Neuron (in vitro differentiated cells): ENCODE measurements at regions not wholly inside any gene's neighbourhood (a gene's known extent, or its start where the extent isn't known, plus 50 kb on each side); places are given as distances from the start of the nearest gene placed in this dataset.

Experiments used
- H2AFZ ChIP-seq: one replicate; pipeline ENCODE4 v1.6.1; 2013; ENCODE audit warnings: low read depth, mild to moderate bottlenecking, inconsistent platforms, low read length, moderate library complexity
- H3K27me3 ChIP-seq: one replicate; pipeline ENCODE4 v1.6.1; 2013; ENCODE audit warnings: low read length; ENCODE audit not compliant: insufficient read depth
- H3K36me3 ChIP-seq: one replicate; pipeline ENCODE4 v1.6.1; 2013; ENCODE audit warnings: low read length; ENCODE audit not compliant: insufficient read depth
- H3K4me1 ChIP-seq: one replicate; pipeline ENCODE4 v1.6.1; 2013; ENCODE audit warnings: low read length; ENCODE audit not compliant: insufficient read depth
- H3K4me3 ChIP-seq: 2 replicates; pipeline ENCODE4 v1.5.1; 2013; ENCODE audit warnings: mild to moderate bottlenecking, low read length, moderate library complexity
- H3K9me3 ChIP-seq: one replicate; pipeline ENCODE4 v1.6.1; 2013; ENCODE audit warnings: low read length

GRCh38 chr2:15038366-15039364 is 406.1 kb downstream of the LRATD1 start:
- Histone ChIP-seq H3K9me3 (no peaks in the 10 kb centered on the region), H3K4me3 (no peak overlapping the region), H2AFZ (no peak overlapping the region), H3K27me3 (no peaks in the 10 kb centered on the region), H3K4me1 (peaks cover 7% of the 10 kb centered on the region), H3K36me3 (no peaks in the 10 kb centered on the region)

DNA sequence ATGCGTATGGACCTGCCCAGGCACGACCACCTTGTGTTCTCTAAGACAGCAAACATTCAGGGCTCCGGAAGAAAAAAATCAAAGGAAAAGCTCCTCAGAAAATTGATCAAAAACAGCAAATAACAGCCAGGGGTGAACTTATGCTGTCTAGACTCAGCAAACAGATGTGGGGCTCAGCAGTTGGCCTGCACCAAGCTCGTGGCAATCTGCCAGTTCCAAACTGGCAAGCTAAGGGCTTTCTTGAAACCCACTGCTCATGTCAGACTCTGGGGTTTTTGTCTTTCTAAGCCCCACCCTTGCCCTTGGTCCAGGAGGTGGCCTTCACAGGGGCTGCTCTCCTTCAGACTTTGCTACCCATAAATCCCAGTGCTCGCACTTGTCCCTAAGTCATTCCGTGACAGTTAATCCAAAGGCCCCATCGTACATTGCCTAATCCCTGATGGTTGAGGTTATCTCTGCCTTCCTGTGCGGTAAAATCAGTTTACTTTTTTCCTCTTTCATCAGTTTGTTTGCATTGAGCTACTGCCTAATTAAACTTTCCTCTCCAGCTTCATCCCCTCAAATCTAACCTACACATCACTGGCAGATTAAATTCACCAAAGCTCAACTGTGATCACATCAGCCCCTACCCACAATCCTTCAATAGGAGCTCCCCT is 408.0 kb downstream of the LRATD1 start:
- Histone ChIP-seq H3K27me3 (no peaks in the 10 kb centered on the region), H2AFZ (no peak overlapping the region), H3K4me1 (peaks cover 7% of the 10 kb centered on the region), H3K4me3 (no peak overlapping the region), H3K36me3 (no peaks in the 10 kb centered on the region), H3K9me3 (no peaks in the 10 kb centered on the region)

DNA sequence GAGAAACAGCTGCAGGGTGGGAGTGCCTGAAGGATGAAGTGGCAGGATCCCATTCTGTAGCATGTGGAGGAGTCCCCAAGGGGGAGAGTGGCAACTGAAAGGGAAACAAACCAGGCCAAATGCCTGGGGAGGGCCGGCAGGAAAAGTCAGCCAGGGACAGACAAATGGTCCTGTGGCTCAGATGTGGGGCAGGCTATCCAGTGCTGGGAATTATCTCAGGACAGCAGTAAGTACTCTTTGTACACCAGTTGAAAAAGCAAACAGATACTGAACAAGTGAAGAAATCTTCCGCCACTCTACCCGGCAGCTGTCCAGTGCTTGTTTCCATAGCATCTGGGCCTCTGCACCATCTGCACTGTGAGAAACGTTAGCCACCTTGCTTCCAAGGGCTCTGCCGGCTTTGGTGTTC is 408.9 kb downstream of the LRATD1 start:
- Histone ChIP-seq H2AFZ (no peak overlapping the region), H3K4me3 (no peak overlapping the region), H3K27me3 (no peaks in the 10 kb centered on the region), H3K9me3 (no peaks in the 10 kb centered on the region), H3K4me1 (peaks cover 7% of the 10 kb centered on the region), H3K36me3 (no peaks in the 10 kb centered on the region)

DNA sequence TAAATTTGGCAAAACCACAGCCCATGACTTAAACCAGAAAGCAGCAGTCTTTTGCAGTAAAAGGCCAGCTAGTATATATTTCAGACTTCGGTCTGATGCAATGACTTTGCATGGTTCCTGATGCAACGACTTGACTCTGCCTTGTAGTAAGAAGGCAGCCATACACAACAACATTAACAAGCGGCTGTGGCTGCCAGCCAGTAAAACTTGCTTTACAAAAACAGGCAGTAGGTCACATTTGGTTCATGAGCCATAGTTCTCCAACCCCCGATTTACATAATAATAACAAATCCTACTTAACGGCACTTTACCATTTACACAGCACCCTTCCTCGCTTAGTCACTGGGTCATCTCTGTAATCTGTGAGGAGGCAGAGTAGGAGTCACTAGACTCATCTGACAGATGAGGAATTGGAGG is 410.3 kb downstream of the LRATD1 start:
- H3K9me3 ChIP-seq = no peaks in the 10 kb centered on the region
- no peak overlapping the region for H2AFZ ChIP-seq
- H3K27me3 ChIP-seq = no peaks in the 10 kb centered on the region
- peaks cover 7% of the 10 kb centered on the region for H3K4me1 ChIP-seq
- H3K36me3 ChIP-seq = no peaks in the 10 kb centered on the region
- no peak overlapping the region for H3K4me3 ChIP-seq

GRCh38 chr2:15043336-15044058 is 411.0 kb downstream of the LRATD1 start:
- Histone ChIP-seq H3K4me3 (no peak overlapping the region), H2AFZ (no peak overlapping the region), H3K27me3 (no peaks in the 10 kb centered on the region), H3K36me3 (no peaks in the 10 kb centered on the region), H3K4me1 (peaks cover 7% of the 10 kb centered on the region), H3K9me3 (no peaks in the 10 kb centered on the region)

DNA sequence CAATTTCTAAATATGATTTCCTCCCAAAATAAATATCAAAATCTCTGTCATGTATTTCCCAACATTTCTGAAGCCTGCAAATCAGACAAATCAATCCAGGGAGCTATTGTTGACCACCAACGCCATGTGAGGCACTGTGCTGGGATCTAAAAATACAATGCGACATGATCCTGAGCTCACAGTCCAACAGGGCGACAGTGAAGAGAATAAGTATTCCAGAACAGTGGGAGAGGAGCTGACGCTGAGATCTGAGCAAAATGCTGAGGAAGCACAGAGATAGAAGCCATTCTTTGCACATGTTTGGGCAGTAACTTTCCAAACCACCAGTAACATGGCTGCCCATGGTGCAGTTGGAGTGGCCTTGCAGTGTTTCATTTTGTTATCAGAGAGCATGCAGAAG is 412.5 kb downstream of the LRATD1 start:
- H3K27me3 ChIP-seq = no peaks in the 10 kb centered on the region
- no peaks in the 10 kb centered on the region for H3K9me3 ChIP-seq
- no peaks in the 10 kb centered on the region for H3K36me3 ChIP-seq
- peaks cover 7% of the 10 kb centered on the region for H3K4me1 ChIP-seq
- H2AFZ ChIP-seq = no peak overlapping the region
- no peak overlapping the region for H3K4me3 ChIP-seq

DNA sequence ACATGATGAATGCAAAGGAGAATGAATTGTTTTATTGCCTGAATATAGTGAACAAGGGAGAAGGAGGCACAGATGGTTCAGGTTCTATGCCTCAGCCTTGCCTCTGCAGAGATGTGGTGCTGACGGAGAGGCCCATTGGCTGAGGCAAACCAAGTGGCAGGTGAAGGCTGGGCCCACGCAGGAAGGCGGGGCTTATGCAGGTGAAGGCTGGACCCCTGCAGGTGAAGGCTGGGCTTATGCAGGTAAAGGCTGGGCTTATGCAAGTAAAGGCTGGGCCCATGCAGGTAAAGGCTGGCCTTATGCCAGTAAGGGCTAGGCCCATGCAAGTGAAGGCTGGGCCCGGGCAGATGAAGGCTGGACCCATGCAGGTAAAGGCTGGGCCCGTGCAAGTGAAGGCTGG is 414.7 kb downstream of the LRATD1 start:
- Histone ChIP-seq H3K4me3 (no peak overlapping the region), H3K36me3 (no peaks in the 10 kb centered on the region), H2AFZ (no peak overlapping the region), H3K27me3 (no peaks in the 10 kb centered on the region), H3K4me1 (peaks cover 6% of the 10 kb centered on the region), H3K9me3 (no peaks in the 10 kb centered on the region)

GRCh38 chr2:15048000-15048399 is 415.5 kb downstream of the LRATD1 start:
- no peak overlapping the region for H3K4me3 ChIP-seq
- H3K27me3 ChIP-seq = no peaks in the 10 kb centered on the region
- H3K9me3 ChIP-seq = no peaks in the 10 kb centered on the region
- H2AFZ ChIP-seq = no peak overlapping the region
- no peaks in the 10 kb centered on the region for H3K36me3 ChIP-seq
- no peaks in the 10 kb centered on the region for H3K4me1 ChIP-seq

- no peaks in the 10 kb centered on the region for H3K4me1 ChIP-seq
- no peak overlapping the region for H3K4me3 ChIP-seq
- H3K9me3 ChIP-seq = no peaks in the 10 kb centered on the region
- no peaks in the 10 kb centered on the region for H3K27me3 ChIP-seq
- no peaks in the 10 kb centered on the region for H3K36me3 ChIP-seq
- H2AFZ ChIP-seq = no peak overlapping the region
Observed at GRCh38 chr2:15049096-15049993, 416.8 kb downstream of the LRATD1 start.

DNA sequence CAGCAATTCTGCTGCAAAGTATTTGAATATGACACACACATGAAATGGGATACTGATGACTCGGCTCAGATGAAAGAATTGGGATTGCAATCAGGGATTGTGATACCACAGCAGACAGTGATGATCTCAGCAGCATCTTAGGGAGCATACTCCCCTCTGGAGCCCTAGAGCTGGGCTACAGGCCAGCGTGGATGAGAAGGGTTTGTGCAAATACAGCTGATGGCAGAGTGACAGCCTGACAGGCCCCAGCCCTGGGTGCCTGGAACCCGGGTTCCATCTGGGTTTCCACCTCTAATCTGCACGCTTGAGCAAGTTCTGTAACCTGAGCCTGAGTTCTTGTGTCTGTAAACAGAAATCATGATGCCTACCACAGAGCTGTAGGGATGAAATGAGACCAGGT is 418.0 kb downstream of the LRATD1 start:
- Histone ChIP-seq H3K4me3 (no peak overlapping the region), H3K4me1 (no peaks in the 10 kb centered on the region), H3K36me3 (no peaks in the 10 kb centered on the region), H3K27me3 (no peaks in the 10 kb centered on the region), H3K9me3 (no peaks in the 10 kb centered on the region), H2AFZ (no peak overlapping the region)

GRCh38 chr2:15053542-15053941 is 421.0 kb downstream of the LRATD1 start:
- H3K4me1 ChIP-seq = no peaks in the 10 kb centered on the region
- no peaks in the 10 kb centered on the region for H3K9me3 ChIP-seq
- no peak overlapping the region for H2AFZ ChIP-seq
- no peaks in the 10 kb centered on the region for H3K27me3 ChIP-seq
- no peaks in the 10 kb centered on the region for H3K36me3 ChIP-seq
- no peak overlapping the region for H3K4me3 ChIP-seq

DNA sequence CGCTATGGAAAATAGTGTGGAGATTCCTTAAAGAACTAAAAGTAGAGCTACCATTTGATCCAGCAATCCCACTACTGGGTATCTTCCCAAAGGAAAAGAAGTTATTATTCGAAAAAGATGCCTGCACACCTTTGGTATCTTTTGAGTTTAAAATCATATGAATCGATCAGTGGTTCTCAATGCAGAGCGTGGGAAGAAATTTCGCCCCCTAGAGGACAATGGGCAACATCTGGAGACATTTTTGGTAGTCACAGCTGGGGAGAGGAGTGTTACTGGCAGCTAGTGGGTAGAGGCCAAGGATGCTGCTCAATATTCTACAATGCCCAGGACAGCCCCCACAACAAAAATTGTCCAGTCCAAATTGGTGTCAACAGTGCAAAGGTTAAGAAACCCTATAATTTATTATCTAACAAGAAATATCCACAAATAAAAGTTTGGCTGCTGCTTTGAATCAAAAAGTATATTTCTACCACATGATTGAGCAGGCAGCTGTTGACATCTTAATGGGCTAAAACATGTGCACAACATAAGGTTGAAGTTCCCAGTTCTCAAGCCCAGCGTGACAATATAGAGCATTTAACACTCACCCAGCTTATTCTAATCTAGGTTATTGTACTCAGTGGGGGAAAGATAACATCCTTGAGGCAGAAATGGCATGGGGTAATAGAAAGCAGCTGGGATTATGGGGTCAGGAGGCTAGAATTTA is 425.7 kb downstream of the LRATD1 start:
- H3K4me3 ChIP-seq = no peak overlapping the region
- H3K36me3 ChIP-seq = no peaks in the 10 kb centered on the region
- no peak overlapping the region for H2AFZ ChIP-seq
- H3K27me3 ChIP-seq = no peaks in the 10 kb centered on the region
- H3K9me3 ChIP-seq = no peaks in the 10 kb centered on the region
- H3K4me1 ChIP-seq = no peaks in the 10 kb centered on the region
